D341Med (cell line): ENCODE measurements at regions not wholly inside any gene's neighbourhood (a gene's known extent, or its start where the extent isn't known, plus 50 kb on each side); places are given as distances from the start of the nearest gene placed in this dataset.
"Not testable (repeated sequence)": the region's sequence is repeated elsewhere in the genome, so short reads cannot be mapped to it uniquely, and the experiment has no call there.

Source experiments
- DNase-seq: peaks from one replicate; pipeline ENCODE4 v3.0.0; 2012; ENCODE audit warnings: low spot score

- no peak for DNase-seq
Measured at GRCh38 chr21:28126521-28127174, 866.0 kb downstream of the LTN1 start.

GRCh38 chr21:28124541-28124940, 868.1 kb downstream of the LTN1 start:
- DNase-seq = no peak

- no peak for DNase-seq
Measured at GRCh38 chr21:28118570-28118969, 874.1 kb downstream of the LTN1 start.

- DNase-seq = not testable (repeated sequence)
Measured at GRCh38 chr21:28114986-28115385, 877.7 kb downstream of the LTN1 start.

GRCh38 chr21:28113718-28114117, 879.0 kb downstream of the LTN1 start:
- DNase-seq = no peak

- no peak for DNase-seq
Measured at GRCh38 chr21:28112511-28112910, 880.2 kb downstream of the LTN1 start.

GRCh38 chr21:28111151-28111619, 881.5 kb downstream of the LTN1 start:
- DNase-seq = no peak

GRCh38 chr21:28110716-28111115, 882.0 kb downstream of the LTN1 start:
- no peak for DNase-seq

GRCh38 chr21:28110074-28110473, 882.6 kb downstream of the LTN1 start:
- no peak for DNase-seq

GRCh38 chr21:28106370-28106890, 886.2 kb downstream of the LTN1 start:
- no peak for DNase-seq

GRCh38 chr21:28104346-28104745, 888.3 kb downstream of the LTN1 start:
- DNase-seq = no peak

GRCh38 chr21:28100366-28100765, 892.3 kb downstream of the LTN1 start:
- no peak for DNase-seq

- no peak for DNase-seq
Measured at GRCh38 chr21:28099001-28099705, 893.5 kb downstream of the LTN1 start.

- no peak for DNase-seq
Measured at GRCh38 chr21:28091466-28091865, 901.2 kb downstream of the LTN1 start.

GRCh38 chr21:28090546-28090945, 902.1 kb downstream of the LTN1 start:
- no peak for DNase-seq

GRCh38 chr21:28089599-28090441, 902.9 kb downstream of the LTN1 start:
- no peak for DNase-seq

- no peak for DNase-seq
Measured at GRCh38 chr21:28086861-28087581, 905.7 kb downstream of the LTN1 start.

GRCh38 chr21:28084951-28085350, 907.7 kb downstream of the LTN1 start:
- DNase-seq = no peak

GRCh38 chr21:28083350-28083749, 909.3 kb downstream of the LTN1 start:
- no peak for DNase-seq

GRCh38 chr21:28078126-28078525, 914.6 kb downstream of the LTN1 start:
- no peak for DNase-seq

- DNase-seq = no peak
Measured at GRCh38 chr21:28074676-28075075, 918.0 kb downstream of the LTN1 start.

GRCh38 chr21:28072601-28073000, 920.1 kb downstream of the LTN1 start:
- no peak for DNase-seq
